NCI-H82 (cell line): ENCODE measurements at regions not wholly inside any gene's neighbourhood (a gene's known extent, or its start where the extent isn't known, plus 50 kb on each side); places are given as distances from the start of the nearest gene placed in this dataset.

ENCODE experiments used
- DNase-seq: peaks from one replicate; lab custom pipeline; 2025; lab: John Stamatoyannopoulos, UW

GRCh38 chr2:16170675-16171424 lies 230.5 kb downstream of the MYCN start:
- DNase-seq = no peak

DNA sequence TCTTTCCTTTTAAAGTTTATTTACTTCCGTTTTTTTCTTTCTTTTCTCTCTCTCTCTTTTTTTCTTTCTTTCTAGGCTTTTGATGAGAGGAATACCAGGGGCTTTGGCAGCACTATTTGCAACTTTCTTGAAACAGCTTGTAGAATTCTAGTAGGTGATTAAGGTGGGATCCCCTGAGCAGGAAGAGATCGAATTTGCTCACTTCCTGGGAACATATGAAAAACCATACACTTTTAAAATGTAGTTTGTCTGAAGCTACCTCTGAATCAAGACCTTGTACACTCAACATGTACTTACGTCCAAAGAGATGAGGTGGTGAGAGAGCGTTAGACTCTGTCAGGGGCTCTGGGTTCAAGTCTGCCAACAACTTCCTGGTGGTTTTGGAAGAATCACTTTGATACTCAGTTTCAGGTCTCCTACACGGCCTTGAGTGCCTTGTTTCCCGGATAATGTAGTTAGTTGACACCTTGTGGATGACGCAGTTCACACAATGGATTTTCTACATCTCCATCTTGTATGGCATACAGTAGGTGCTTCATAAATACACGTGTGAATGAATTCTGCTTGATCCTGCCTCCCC lies 229.1 kb downstream of the MYCN start:
- no peak for DNase-seq

DNA sequence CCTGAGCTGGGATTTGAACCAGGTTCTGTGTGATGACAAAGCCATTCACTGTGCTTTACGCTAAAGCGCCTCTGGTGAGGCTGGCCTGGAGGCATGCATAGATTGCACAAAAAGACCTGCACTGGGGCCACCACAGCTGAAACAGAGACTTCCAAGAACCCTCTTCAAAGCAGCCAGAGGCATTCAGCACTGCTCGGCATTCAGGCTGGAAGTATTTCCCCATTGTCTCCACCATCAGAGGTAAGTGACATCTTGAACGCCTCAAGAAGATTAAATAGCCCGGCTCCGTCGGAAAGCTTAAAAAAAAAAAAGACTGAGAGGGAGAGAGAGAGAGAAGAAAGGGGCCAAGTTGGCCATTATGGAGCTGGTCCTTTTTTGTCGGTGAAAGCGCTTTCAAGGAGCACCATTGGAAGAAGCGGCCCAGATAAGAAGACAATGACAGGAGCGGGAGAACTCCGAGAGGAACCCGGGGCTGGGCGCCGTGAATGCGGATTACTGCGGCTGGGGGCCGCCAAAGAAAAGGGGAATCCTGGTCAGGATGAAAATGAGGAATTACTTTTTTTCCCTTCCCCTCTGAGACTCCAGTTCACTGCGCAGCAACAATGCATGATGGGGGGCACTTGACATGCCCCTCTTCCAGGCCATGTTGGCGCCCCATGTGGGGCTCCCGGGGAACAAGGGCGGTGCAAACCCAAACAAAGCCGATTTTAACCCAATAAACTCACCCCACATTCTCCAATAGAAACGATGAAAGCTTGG lies 228.3 kb downstream of the MYCN start:
- peak; percentile 13 for DNase-seq

DNA sequence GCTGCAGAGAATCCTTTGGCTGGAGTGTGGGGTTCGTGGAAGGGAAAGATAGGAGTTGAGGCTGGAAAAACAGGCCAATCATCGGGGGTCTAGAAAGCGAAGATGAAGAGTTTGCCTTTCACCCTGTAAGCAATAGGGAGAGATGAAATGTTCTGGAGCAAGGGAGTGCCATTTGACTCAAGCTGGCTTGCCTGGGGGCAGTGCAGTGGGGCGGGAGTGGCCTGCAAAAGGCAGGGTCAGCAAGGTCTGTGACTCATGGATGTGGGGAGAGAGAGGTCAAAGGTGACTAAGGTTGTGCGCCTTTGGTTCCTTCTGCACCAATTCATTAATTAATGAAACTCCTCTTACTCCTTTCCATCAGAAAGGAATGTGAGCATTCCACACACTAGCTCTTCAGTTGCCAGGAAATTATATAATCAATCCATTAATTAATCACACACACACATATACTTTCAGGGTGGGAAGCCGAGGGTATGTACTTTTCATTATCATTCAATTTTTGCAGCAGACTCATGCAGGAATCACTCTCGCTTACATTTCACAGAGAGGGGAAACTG lies 227.6 kb downstream of the MYCN start:
- DNase-seq = no peak

DNA sequence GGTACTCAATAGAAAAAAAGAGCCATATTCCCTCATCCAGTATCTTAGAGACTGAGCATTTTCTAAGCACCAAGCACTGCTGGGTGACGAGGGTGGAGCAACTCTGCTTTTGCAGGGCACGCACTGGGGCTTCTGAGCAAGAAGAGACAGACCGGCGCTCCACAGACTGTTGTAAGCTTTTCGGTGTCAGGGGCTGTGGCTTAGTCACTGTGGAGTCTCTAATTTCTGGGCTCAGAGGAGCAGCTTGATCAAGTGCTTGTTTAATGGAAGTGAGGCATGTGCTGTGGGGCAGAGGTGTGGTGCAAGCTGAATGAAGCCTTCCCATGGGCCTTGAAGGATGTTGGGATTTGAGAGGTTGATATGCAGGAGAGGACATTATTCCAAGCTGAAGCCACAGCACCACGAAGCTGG lies 227.1 kb downstream of the MYCN start:
- DNase-seq = no peak

- DNase-seq = no peak
Measured at GRCh38 chr2:16166327-16166981, 226.1 kb downstream of the MYCN start.

DNA sequence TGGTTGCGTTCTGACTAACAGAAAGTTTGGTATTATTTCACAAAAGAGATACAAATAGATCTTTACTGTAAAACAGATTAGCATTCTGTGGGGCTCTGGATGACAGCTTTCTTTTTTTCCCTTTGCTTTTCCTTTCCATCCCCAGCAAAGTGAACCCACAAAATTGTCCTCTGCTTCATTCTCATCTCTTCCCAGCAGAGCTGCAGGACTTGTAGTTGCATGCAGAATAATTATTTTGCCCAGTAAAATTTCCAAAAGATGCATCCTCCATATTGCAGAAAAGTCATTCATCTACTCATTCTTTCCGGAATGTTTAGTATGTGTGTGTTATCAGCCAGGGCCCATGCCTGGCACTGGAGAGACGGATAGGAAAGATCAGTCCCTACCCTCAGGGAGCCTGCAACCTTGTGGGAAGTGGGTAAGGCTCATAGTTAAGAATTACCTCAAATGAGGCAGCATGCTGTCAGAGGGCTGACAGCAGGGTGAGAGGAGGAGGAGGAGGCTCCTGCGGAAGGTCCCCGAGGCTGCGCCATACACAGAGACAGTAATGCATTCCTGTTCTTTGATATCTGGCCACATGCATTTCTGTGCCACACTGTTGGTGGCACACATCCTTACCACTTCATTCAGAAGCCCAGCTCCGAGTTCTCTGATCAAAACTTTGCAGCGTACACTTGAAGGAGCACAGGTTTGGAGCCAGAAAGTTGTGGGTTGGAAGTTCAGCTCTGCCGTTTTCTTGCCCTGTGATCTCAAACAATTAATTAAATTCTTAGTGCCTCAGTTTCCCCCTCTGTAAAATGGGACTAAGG lies 225.4 kb downstream of the MYCN start:
- DNase-seq = no peak

GRCh38 chr2:16162491-16163040 lies 222.2 kb downstream of the MYCN start:
- no peak for DNase-seq

GRCh38 chr2:16161768-16162490 lies 221.6 kb downstream of the MYCN start:
- DNase-seq = no peak

DNA sequence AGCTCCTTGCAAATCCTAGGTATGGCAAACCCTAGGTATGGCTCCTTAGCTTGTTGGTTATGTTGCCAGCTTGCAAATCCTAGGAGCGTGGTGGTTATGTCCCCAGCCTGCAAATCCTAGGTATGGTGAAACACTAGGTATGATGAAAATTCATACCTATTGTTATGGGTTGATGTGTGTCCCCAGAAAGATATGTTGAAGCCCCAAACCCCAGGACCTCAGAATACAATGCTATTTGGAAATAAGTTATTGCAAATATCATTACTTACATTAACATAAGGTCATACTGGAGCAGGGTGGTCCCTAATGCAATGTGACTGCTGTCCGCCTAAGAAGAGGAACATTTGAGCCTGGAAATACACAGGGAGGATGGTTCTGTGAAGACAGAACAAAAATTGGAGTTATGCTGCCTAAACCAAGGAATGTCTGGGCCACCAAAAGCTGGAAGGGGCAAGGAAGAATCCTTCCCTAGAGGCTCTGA lies 220.8 kb downstream of the MYCN start:
- no peak for DNase-seq

DNA sequence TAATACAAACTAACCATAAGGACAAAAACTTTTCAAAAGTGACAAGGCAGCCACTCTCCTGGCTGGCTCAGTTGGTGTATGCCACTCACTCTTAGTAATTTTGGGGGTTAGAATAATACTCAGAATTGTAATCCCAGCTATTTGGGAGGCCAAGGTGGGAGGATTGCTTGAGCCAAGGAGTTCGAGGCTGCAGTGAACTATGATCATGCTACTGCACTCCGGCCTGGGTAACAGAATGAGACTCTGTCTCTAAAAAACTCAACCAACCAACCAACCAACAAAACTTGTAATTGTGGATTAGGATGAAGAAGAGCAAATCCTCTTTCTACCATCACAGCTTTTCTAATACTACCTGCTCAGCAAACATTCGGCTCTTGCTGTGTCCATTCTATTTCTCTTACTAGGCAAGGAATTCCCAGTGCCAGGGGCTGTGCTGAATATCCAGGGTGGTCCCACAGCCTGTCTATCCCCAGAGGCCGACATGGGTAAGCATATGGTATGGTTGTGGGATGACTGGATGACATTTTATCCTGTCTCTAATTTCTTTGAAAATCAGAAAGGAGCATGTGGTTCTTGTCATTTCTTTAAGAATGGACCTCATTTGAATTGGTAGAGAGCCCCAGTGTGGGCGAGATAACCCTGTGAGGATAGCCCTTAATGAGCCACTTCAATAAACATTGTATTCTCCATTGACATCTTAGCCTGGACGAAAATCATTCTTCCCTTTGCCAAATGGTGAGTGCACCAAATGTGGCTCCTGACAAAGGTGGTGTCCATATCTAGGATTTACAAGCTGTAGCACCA lies 220.1 kb downstream of the MYCN start:
- DNase-seq = no peak

GRCh38 chr2:16156411-16156810 lies 216.1 kb downstream of the MYCN start:
- DNase-seq = no peak

GRCh38 chr2:16155766-16156165 lies 215.4 kb downstream of the MYCN start:
- peak; percentile 23 for DNase-seq

DNA sequence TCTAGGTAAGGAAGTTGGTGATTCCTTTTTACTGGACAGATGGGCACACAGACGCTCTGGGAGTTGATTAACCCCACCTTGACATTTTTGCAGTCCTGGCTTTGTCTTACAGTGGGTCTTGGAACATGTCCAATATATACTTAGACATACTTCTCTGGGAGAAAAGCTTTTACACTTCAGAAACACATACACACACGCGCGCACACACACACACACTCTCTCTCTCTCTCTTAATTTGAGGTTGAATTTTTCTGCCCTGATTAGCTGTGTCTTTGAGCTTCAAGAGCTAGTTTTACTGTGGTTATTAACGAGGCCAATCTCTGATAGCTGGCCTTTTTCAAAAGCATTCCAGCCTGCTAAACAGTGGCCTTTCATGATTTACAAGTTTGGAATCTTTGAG lies 215.0 kb downstream of the MYCN start:
- DNase-seq = peak; percentile 73

DNA sequence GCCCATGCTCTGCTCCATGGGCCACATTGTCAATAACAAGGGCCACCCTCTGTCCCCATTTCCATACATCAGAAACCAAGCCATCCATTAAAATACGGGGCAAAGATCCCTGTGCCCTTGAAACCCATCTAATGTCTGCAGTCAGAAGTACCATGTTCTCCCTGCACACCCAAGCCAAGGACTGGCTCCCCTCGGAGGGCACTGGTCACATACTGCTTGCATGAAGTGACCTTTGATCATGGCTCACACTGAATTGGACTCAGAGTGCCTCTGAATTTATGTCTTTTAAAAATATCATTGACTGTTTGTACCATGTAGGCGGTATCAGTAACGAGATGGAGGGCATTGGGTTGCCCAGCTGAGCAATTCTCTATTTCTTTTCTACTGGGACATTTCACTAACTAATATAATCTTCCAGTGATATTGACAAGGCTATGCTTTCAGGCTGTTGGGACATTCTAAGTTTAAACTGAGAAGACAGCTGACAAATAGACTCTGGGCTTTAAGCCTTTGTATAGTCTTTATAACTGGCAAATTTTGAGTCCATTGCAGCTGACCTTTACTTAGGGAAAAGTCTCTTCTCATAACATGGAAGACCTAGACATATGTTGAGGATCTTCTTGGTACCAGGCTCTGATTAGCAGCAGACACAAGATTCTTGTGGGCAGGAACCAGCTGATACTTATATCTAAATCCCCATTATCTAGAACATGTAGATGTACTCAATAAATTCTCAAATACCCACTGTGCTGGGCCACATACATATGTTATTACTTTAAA lies 214.3 kb downstream of the MYCN start:
- DNase-seq = peak; percentile 44

DNA sequence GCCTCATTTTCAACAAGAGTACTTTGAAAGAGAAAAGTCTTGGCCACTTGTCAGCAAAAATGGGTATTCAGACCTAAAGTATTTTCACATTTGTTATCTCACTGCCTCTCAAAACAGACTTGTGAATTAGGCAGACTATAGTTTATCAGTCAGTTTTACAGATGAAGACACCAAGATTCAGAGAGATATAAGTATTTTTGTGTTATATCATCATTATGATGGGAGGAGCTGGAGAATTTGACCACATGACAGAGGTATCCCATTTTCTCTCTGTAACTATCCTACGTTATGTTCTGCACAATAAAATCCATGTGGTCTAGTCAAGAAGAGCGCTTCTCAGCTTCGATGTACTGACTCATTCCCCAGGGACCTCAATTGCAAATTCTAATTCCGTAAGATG lies 213.7 kb downstream of the MYCN start:
- DNase-seq = no peak

DNA sequence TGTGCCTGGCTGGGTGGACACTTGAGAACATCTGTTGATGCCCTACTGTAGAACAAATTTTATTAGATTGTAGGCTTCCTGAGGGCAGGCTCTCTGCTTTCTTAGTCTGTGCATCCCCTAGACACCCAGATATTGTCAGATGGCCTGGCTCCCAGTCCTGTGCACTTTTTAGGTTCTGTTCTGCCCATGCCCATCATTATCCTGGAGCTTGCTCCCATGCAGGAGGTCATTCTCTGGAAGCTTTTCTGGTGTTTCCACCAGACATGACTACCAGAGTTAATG lies 213.3 kb downstream of the MYCN start:
- DNase-seq = no peak

- no peak for DNase-seq
Measured at GRCh38 chr2:16152928-16153753, 212.8 kb downstream of the MYCN start.
